Trophoblast cell (in vitro differentiated cells and primary cell): ENCODE measurements at regions not wholly inside any gene's neighbourhood (a gene's known extent, or its start where the extent isn't known, plus 50 kb on each side); places are given as distances from the start of the nearest gene placed in this dataset.

ENCODE experiments used
- DNase-seq, 2 donors: peaks; one replicate each; pipeline ENCODE4 v3.0.0-alpha.2; 2016
- H2AFZ ChIP-seq: 2 replicates; pipeline ENCODE4 v1.6.1; 2013; ENCODE audit warnings: low read length, moderate library complexity, mild to moderate bottlenecking; ENCODE audit not compliant: insufficient read depth, poor library complexity
- H2AK5ac ChIP-seq: 2 replicates; pipeline ENCODE4 v1.6.1; 2013; ENCODE audit warnings: mild to moderate bottlenecking, low read length
- H2BK120ac ChIP-seq: 2 replicates; pipeline ENCODE4 v1.6.1; 2013; ENCODE audit warnings: low read length, mild to moderate bottlenecking, moderate library complexity; ENCODE audit not compliant: insufficient read depth, poor library complexity
- H2BK12ac ChIP-seq: 2 replicates; pipeline ENCODE4 v1.6.1; 2013; ENCODE audit warnings: mild to moderate bottlenecking, low read length, moderate library complexity
- H2BK5ac ChIP-seq: 2 replicates; pipeline ENCODE4 v1.6.1; 2013; ENCODE audit warnings: low read length, low read depth, moderate library complexity, mild to moderate bottlenecking; ENCODE audit not compliant: poor library complexity
- H3K14ac ChIP-seq: 2 replicates; pipeline ENCODE4 v1.6.1; 2013; ENCODE audit warnings: mild to moderate bottlenecking, low read length
- H3K18ac ChIP-seq: 2 replicates; pipeline ENCODE4 v1.6.1; 2013; ENCODE audit warnings: mild to moderate bottlenecking, low read length
- H3K23ac ChIP-seq: 2 replicates; pipeline ENCODE4 v1.6.1; 2013; ENCODE audit warnings: low read length
- H3K27ac ChIP-seq: 2 replicates; pipeline ENCODE4 v1.5.1; 2013; ENCODE audit warnings: low read depth, mild to moderate bottlenecking, inconsistent platforms, low read length, moderate library complexity
- H3K27me3 ChIP-seq: 2 replicates; pipeline ENCODE4 v1.6.1; 2013; ENCODE audit warnings: inconsistent platforms, mild to moderate bottlenecking, low read length, moderate library complexity; ENCODE audit not compliant: insufficient read depth
- H3K36me3 ChIP-seq, 2 experiments: 1 replicate in 1 of 2; 2 replicates in 1 of 2; pipeline ENCODE4 v1.6.1; 2013; ENCODE audit warnings: low read length in 2 of 2, mild to moderate bottlenecking in 2 of 2, moderate library complexity in 1 of 2; ENCODE audit not compliant: insufficient read depth in 2 of 2, control insufficient read depth in 1 of 2
- H3K4ac ChIP-seq: 2 replicates; pipeline ENCODE4 v1.6.1; 2013; ENCODE audit warnings: low read depth, mild to moderate bottlenecking, low read length, moderate library complexity
- H3K4me1 ChIP-seq, 2 experiments: 1 replicate in 1 of 2; 2 replicates in 1 of 2; pipeline ENCODE4 v1.6.1; 2013; ENCODE audit warnings: low read length in 2 of 2, mild to moderate bottlenecking in 2 of 2, moderate library complexity in 1 of 2; ENCODE audit not compliant: insufficient read depth in 2 of 2, control insufficient read depth in 1 of 2
- H3K4me2 ChIP-seq: 2 replicates; pipeline ENCODE4 v1.6.1; 2013; ENCODE audit warnings: inconsistent platforms, mild to moderate bottlenecking, low read length, moderate library complexity
- H3K4me3 ChIP-seq: 2 replicates; pipeline ENCODE4 v1.5.1; 2013; ENCODE audit warnings: mild to moderate bottlenecking, low read depth, low read length, inconsistent platforms
- H3K79me1 ChIP-seq: one replicate; pipeline ENCODE4 v1.6.1; 2013; ENCODE audit warnings: low read length
- H3K79me2 ChIP-seq: 2 replicates; pipeline ENCODE4 v1.6.1; 2013; ENCODE audit warnings: low read length, mild to moderate bottlenecking; ENCODE audit not compliant: control insufficient read depth, insufficient read depth, poor library complexity
- H3K9ac ChIP-seq: 2 replicates; pipeline ENCODE4 v1.6.1; 2013; ENCODE audit warnings: mild to moderate bottlenecking, low read length
- H3K9me3 ChIP-seq: 2 replicates; pipeline ENCODE4 v1.6.1; 2013; ENCODE audit warnings: low read depth, mild to moderate bottlenecking, control low read depth, inconsistent platforms, low read length; ENCODE audit not compliant: insufficient read depth
- H4K12ac ChIP-seq: 2 replicates; pipeline ENCODE4 v1.6.1; 2013; ENCODE audit warnings: low read depth, mild to moderate bottlenecking, low read length, moderate library complexity
- H4K8ac ChIP-seq: 2 replicates; pipeline ENCODE4 v1.6.1; 2013; ENCODE audit warnings: low read depth, mild to moderate bottlenecking, low read length, moderate library complexity
- H4K91ac ChIP-seq: one replicate; pipeline ENCODE4 v1.6.1; 2013; ENCODE audit warnings: low read depth, mild to moderate bottlenecking, low read length, moderate library complexity
- WGBS: extraction: QIAGEN DNeasy Blood & Tissue Kit; methylation state at CpG from one replicate; pipeline ENCODE4 v1.1.7; 2013; ENCODE audit warnings: missing lambda C conversion rate; ENCODE audit not compliant: insufficient read length, insufficient coverage; ENCODE audit errors: extremely low coverage; 5-methylcytosine and 5-hydroxymethylcytosine counted together

GRCh38 chr13:105547851-105548250 is 987.6 kb downstream of the EFNB2 start:
- no peaks in the 10 kb centered on the region for H3K27me3 ChIP-seq
- no CpG with 5 or more reads among the region's 3 CpGs for WGBS
- H2AK5ac ChIP-seq: no peak overlapping the region
- no peak overlapping the region for H3K4ac ChIP-seq
- no peak overlapping the region for H2AFZ ChIP-seq
- H3K9ac ChIP-seq: no peak overlapping the region
- no peak overlapping the region for H3K18ac ChIP-seq
- no peak overlapping the region for H4K12ac ChIP-seq
- no peak overlapping the region for H3K4me3 ChIP-seq
- no peaks in the 10 kb centered on the region for H3K9me3 ChIP-seq
- H2BK5ac ChIP-seq: no peak overlapping the region
- no peak overlapping the region for H3K27ac ChIP-seq
- no peak for DNase-seq
- no peak overlapping the region for H2BK120ac ChIP-seq
- H3K23ac ChIP-seq: no peak overlapping the region
- H4K91ac ChIP-seq: no peak overlapping the region
- H3K4me1 ChIP-seq: no peaks in the 10 kb centered on the region
- H3K79me1 ChIP-seq: no peaks in the 10 kb centered on the region
- no peak overlapping the region for H2BK12ac ChIP-seq
- no peaks in the 10 kb centered on the region for H3K79me2 ChIP-seq
- no peak overlapping the region for H4K8ac ChIP-seq
- H3K4me2 ChIP-seq: no peak overlapping the region
- H3K36me3 ChIP-seq: no peaks in the 10 kb centered on the region
- H3K14ac ChIP-seq: no peak overlapping the region

- no peak overlapping the region for H3K18ac ChIP-seq
- H2BK120ac ChIP-seq: no peak overlapping the region
- no peaks in the 10 kb centered on the region for H3K27me3 ChIP-seq
- no peak overlapping the region for H2BK5ac ChIP-seq
- no peak for DNase-seq
- H4K12ac ChIP-seq: no peak overlapping the region
- WGBS: no CpG with 5 or more reads among the region's 5 CpGs
- no peak overlapping the region for H3K4me2 ChIP-seq
- no peak overlapping the region for H3K9ac ChIP-seq
- no peak overlapping the region for H4K8ac ChIP-seq
- no peak overlapping the region for H3K4ac ChIP-seq
- H3K4me1 ChIP-seq: no peaks in the 10 kb centered on the region
- H3K79me1 ChIP-seq: no peaks in the 10 kb centered on the region
- no peaks in the 10 kb centered on the region for H3K9me3 ChIP-seq
- H3K79me2 ChIP-seq: no peaks in the 10 kb centered on the region
- H3K23ac ChIP-seq: no peak overlapping the region
- no peak overlapping the region for H3K4me3 ChIP-seq
- H2AFZ ChIP-seq: no peak overlapping the region
- no peak overlapping the region for H2BK12ac ChIP-seq
- no peak overlapping the region for H4K91ac ChIP-seq
- no peak overlapping the region for H3K27ac ChIP-seq
- H3K14ac ChIP-seq: no peak overlapping the region
- no peaks in the 10 kb centered on the region for H3K36me3 ChIP-seq
- no peak overlapping the region for H2AK5ac ChIP-seq
Observed at GRCh38 chr13:105545811-105546210, 989.7 kb downstream of the EFNB2 start.

GRCh38 chr13:105543742-105544141 is 991.7 kb downstream of the EFNB2 start:
- Histone ChIP-seq H3K79me2 (no peaks in the 10 kb centered on the region), H2AK5ac (no peak overlapping the region), H3K36me3 (no peaks in the 10 kb centered on the region), H3K27ac (no peak overlapping the region), H3K27me3 (no peaks in the 10 kb centered on the region), H3K9me3 (no peaks in the 10 kb centered on the region), H2BK12ac (no peak overlapping the region), H3K79me1 (no peaks in the 10 kb centered on the region), H3K4ac (no peak overlapping the region), H4K8ac (no peak overlapping the region), H3K4me2 (no peak overlapping the region), H3K18ac (no peak overlapping the region), H2AFZ (no peak overlapping the region), H4K12ac (no peak overlapping the region), H2BK120ac (no peak overlapping the region), H4K91ac (no peak overlapping the region), H3K9ac (no peak overlapping the region), H3K4me3 (no peak overlapping the region), H3K23ac (no peak overlapping the region), H2BK5ac (no peak overlapping the region), H3K14ac (no peak overlapping the region), H3K4me1 (no peaks in the 10 kb centered on the region)
- DNase-seq: no peak
- WGBS: no CpG with 5 or more reads among the region's 2 CpGs

GRCh38 chr13:105541565-105541964 is 993.9 kb downstream of the EFNB2 start:
- Histone ChIP-seq H2BK12ac (no peak overlapping the region), H3K4ac (no peak overlapping the region), H3K36me3 (no peaks in the 10 kb centered on the region), H3K27me3 (no peaks in the 10 kb centered on the region), H4K12ac (no peak overlapping the region), H3K9me3 (no peaks in the 10 kb centered on the region), H2AFZ (no peak overlapping the region), H3K79me2 (no peaks in the 10 kb centered on the region), H3K18ac (no peak overlapping the region), H3K4me2 (no peak overlapping the region), H3K9ac (no peak overlapping the region), H4K91ac (no peak overlapping the region), H3K14ac (no peak overlapping the region), H3K23ac (no peak overlapping the region), H3K79me1 (no peaks in the 10 kb centered on the region), H4K8ac (no peak overlapping the region), H2BK120ac (no peak overlapping the region), H2BK5ac (no peak overlapping the region), H2AK5ac (no peak overlapping the region), H3K27ac (no peak overlapping the region), H3K4me1 (no peaks in the 10 kb centered on the region), H3K4me3 (no peak overlapping the region)
- no peak for DNase-seq
- no CpG with 5 or more reads among the region's 2 CpGs for WGBS
